Keratinocyte (primary cell): ENCODE measurements at regions not wholly inside any gene's neighbourhood (a gene's known extent, or its start where the extent isn't known, plus 50 kb on each side); places are given as distances from the start of the nearest gene placed in this dataset.

ENCODE experiments used
- DNase-seq: peaks from one replicate; pipeline ENCODE4 v3.0.0-alpha.2; 2011; ENCODE audit warnings: low read depth, missing footprints, low spot score
- FAIRE-seq: peaks from 2 replicates; lab custom pipeline; 2011; peaks lifted over from hg19 to GRCh38; lab: Jason Lieb, UNC
- H2AFZ ChIP-seq: 2 replicates; pipeline ENCODE4 v1.6.0; 2012; ENCODE audit warnings: low read length, control low read depth, inconsistent platforms; ENCODE audit not compliant: control insufficient read depth
- H3K27ac ChIP-seq: 2 replicates; pipeline ENCODE4 v1.5.1; 2011; ENCODE audit warnings: low read length; ENCODE audit not compliant: control insufficient read depth, insufficient read depth
- H3K27me3 ChIP-seq: 3 replicates; pipeline ENCODE4 v1.6.0; 2011; ENCODE audit warnings: low read length; ENCODE audit not compliant: control insufficient read depth, insufficient read depth; ENCODE audit errors: extremely low read depth
- H3K36me3 ChIP-seq, 2 experiments: 2 replicates in 1 of 2; 3 replicates in 1 of 2; pipeline ENCODE4 v1.5.1; 2011; ENCODE audit warnings: low read length in 2 of 2, mild to moderate bottlenecking in 1 of 2; ENCODE audit not compliant: control insufficient read depth in 2 of 2, insufficient read depth in 2 of 2; ENCODE audit errors: extremely low read depth in 1 of 2
- H3K4me1 ChIP-seq: 3 replicates; pipeline ENCODE4 v1.5.1; 2011; ENCODE audit warnings: low read length; ENCODE audit not compliant: control insufficient read depth, insufficient read depth; ENCODE audit errors: extremely low read depth
- H3K4me2 ChIP-seq: 3 replicates; pipeline ENCODE4 v1.6.0; 2011; ENCODE audit warnings: low read depth, low read length; ENCODE audit not compliant: control insufficient read depth, insufficient read depth; ENCODE audit errors: extremely low read depth
- H3K4me3 ChIP-seq, 3 experiments: fragments of 200-600 bp in 1 of 3; sonication (generic) in 1 of 3; 2 replicates in 2 of 3; 3 replicates in 1 of 3; pipeline ENCODE4 v1.5.1; 2011 to 2016; ENCODE audit warnings: low read length in 3 of 3, mild to moderate bottlenecking in 3 of 3, control low read depth in 2 of 3, inconsistent platforms in 1 of 3, low read depth in 1 of 3, mixed read lengths in 1 of 3, mixed run types in 1 of 3, moderate library complexity in 1 of 3; ENCODE audit not compliant: control insufficient read depth in 2 of 3, insufficient read depth in 2 of 3; ENCODE audit errors: extremely low read depth in 1 of 3
- H3K79me2 ChIP-seq: 2 replicates; pipeline ENCODE4 v1.6.0; 2012; ENCODE audit warnings: low read length; ENCODE audit not compliant: control insufficient read depth, insufficient read depth
- H3K9ac ChIP-seq: 3 replicates; pipeline ENCODE4 v1.6.0; 2011; ENCODE audit warnings: low read length; ENCODE audit not compliant: control insufficient read depth, insufficient read depth; ENCODE audit errors: extremely low read depth
- H3K9me1 ChIP-seq: 3 replicates; pipeline ENCODE4 v1.6.0; 2011; ENCODE audit warnings: low read length; ENCODE audit not compliant: control insufficient read depth, insufficient read depth; ENCODE audit errors: extremely low read depth
- H3K9me3 ChIP-seq: 2 replicates; pipeline ENCODE4 v1.5.1; 2012; ENCODE audit warnings: low read depth, low read length; ENCODE audit not compliant: control insufficient read depth
- H4K20me1 ChIP-seq: 3 replicates; pipeline ENCODE4 v1.6.0; 2011; ENCODE audit warnings: low read length; ENCODE audit not compliant: control insufficient read depth, insufficient read depth; ENCODE audit errors: extremely low read depth
- EZH2 ChIP-seq: IDR thresholded peaks from one replicate; pipeline ENCODE4 v1.6.1; 2012; ENCODE audit warnings: inconsistent platforms, mild to moderate bottlenecking, low read length, moderate library complexity
- dilution Hi-C: fragments of 300-500 bp; cut with MboI; formaldehyde crosslinking; loops from one replicate; pipeline ENCODE4 v1.7.0; 2020; ENCODE audit warnings: low sequenced_read_pairs; ENCODE audit not compliant: extremely low pct_ligation_motif_present
- TF ChIP-seq, protein P1 (sequence below), 3 experiments: IDR thresholded peaks in 1 of 3; conservative IDR thresholded peaks in 1 of 3; optimal IDR thresholded peaks in 1 of 3; 2 replicates in 2 of 3; 3 replicates in 1 of 3; pipeline versions ENCODE3 to v1.5.1; 2011; ENCODE audit warnings: low read length in 3 of 3, mild to moderate bottlenecking in 3 of 3, moderate library complexity in 2 of 3, control low read depth in 1 of 3, inconsistent platforms in 1 of 3; ENCODE audit not compliant: insufficient read depth in 2 of 3; ENCODE audit errors: extremely low read depth in 1 of 3

DNA sequence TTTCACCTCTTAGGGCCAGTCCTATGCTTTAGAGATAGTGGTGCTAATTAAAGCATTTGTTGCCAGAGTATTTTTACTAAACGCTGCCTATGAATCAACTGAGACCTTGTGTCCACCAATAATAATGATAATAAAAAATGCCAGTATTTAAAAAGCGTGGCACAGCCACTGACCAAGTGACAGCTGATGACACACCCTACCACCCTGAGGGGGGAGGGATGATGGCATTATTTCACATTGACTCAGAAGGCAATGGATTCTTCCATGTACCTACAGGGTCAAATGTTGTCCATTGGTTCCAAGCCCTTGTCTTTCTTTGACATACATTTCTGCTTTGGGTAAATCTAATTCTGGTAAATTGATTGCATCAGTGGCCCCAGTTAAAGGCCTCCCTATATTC lies 384.4 kb downstream of the DLEU7 start:
- Histone ChIP-seq H3K27me3 (no peaks in the 10 kb centered on the region), H3K27ac (no peak overlapping the region), H4K20me1 (no peaks in the 10 kb centered on the region), H3K9me1 (no peaks in the 10 kb centered on the region), H2AFZ (no peak overlapping the region), H3K9me3 (no peaks in the 10 kb centered on the region), H3K9ac (no peak overlapping the region), H3K4me1 (no peaks in the 10 kb centered on the region), H3K4me2 (no peak overlapping the region), H3K79me2 (no peaks in the 10 kb centered on the region), H3K4me3 (no peak overlapping the region), H3K36me3 (no peaks in the 10 kb centered on the region)
- DNase-seq (no peak), FAIRE-seq (no peak)
- dilution Hi-C loops, result no loop called here
- no peak for TF ChIP-seq EZH2
- TF ChIP-seq, protein P1, sequence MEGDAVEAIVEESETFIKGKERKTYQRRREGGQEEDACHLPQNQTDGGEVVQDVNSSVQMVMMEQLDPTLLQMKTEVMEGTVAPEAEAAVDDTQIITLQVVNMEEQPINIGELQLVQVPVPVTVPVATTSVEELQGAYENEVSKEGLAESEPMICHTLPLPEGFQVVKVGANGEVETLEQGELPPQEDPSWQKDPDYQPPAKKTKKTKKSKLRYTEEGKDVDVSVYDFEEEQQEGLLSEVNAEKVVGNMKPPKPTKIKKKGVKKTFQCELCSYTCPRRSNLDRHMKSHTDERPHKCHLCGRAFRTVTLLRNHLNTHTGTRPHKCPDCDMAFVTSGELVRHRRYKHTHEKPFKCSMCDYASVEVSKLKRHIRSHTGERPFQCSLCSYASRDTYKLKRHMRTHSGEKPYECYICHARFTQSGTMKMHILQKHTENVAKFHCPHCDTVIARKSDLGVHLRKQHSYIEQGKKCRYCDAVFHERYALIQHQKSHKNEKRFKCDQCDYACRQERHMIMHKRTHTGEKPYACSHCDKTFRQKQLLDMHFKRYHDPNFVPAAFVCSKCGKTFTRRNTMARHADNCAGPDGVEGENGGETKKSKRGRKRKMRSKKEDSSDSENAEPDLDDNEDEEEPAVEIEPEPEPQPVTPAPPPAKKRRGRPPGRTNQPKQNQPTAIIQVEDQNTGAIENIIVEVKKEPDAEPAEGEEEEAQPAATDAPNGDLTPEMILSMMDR (optimal IDR thresholded peaks at IDR 0.05 in 1 of 3, IDR thresholded peaks at IDR 0.05 in 1 of 3, conservative IDR thresholded peaks at IDR 0.05 in 1 of 3; ENCODE audit: extremely low read depth in 1 of 3, insufficient read depth in 2 of 3, low read length in 3 of 3), result no peak

DNA sequence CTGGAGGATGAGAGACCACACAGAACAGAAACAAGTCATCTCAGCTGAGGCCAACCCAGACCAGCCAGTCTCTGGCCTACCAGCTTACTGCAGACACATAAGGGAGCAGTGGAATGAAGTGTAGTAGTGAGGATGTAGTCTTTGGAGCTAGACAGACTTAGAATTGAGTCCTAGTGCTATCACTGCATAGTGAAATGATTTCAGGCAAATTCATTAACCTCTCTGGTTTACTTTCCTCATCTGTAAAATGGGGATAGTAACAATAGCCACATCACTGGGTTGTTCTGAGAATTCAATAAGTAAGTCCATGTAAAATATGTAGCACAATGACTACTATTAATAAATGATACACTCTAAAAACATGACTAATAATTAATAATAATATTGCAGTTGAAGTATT lies 383.8 kb downstream of the DLEU7 start:
- no peaks in the 10 kb centered on the region for H3K4me1 ChIP-seq
- no peak for TF ChIP-seq EZH2
- TF ChIP-seq, protein P1 (optimal IDR thresholded peaks at IDR 0.05 in 1 of 3, IDR thresholded peaks at IDR 0.05 in 1 of 3, conservative IDR thresholded peaks at IDR 0.05 in 1 of 3; ENCODE audit: extremely low read depth in 1 of 3, insufficient read depth in 2 of 3, low read length in 3 of 3), result no peak
- H3K36me3 ChIP-seq, result no peaks in the 10 kb centered on the region
- H3K27ac ChIP-seq, result no peak overlapping the region
- H3K4me3 ChIP-seq, result no peak overlapping the region
- no peak overlapping the region for H3K4me2 ChIP-seq
- H3K9me3 ChIP-seq, result no peaks in the 10 kb centered on the region
- FAIRE-seq (no peak), DNase-seq (no peak)
- dilution Hi-C loops, result no loop called here
- H3K9ac ChIP-seq, result no peak overlapping the region
- no peaks in the 10 kb centered on the region for H3K9me1 ChIP-seq
- H4K20me1 ChIP-seq, result no peaks in the 10 kb centered on the region
- no peaks in the 10 kb centered on the region for H3K27me3 ChIP-seq
- no peak overlapping the region for H2AFZ ChIP-seq
- no peaks in the 10 kb centered on the region for H3K79me2 ChIP-seq
